Endodermal cell (in vitro differentiated cells): ENCODE measurements at regions not wholly inside any gene's neighbourhood (a gene's known extent, or its start where the extent isn't known, plus 50 kb on each side); places are given as distances from the start of the nearest gene placed in this dataset.

Experiments
- DNase-seq: peaks from one replicate; pipeline ENCODE4 v3.0.0-alpha.2; 2017
- H3K27ac ChIP-seq: 2 replicates; pipeline ENCODE4 v1.5.1; 2013; ENCODE audit warnings: mild to moderate bottlenecking, low read depth, low read length, moderate library complexity
- H3K27me3 ChIP-seq: 2 replicates; pipeline ENCODE4 v1.6.1; 2013; ENCODE audit warnings: mild to moderate bottlenecking, low read length, moderate library complexity; ENCODE audit not compliant: insufficient read depth, control insufficient read depth, poor library complexity, severe bottlenecking
- H3K36me3 ChIP-seq: 2 replicates; pipeline ENCODE4 v1.7.0; 2013; ENCODE audit warnings: mild to moderate bottlenecking, low read length, moderate library complexity; ENCODE audit not compliant: control insufficient read depth, insufficient read depth
- H3K4me1 ChIP-seq: one replicate; pipeline ENCODE4 v1.7.0; 2013; ENCODE audit warnings: low read length; ENCODE audit not compliant: control insufficient read depth, insufficient read depth
- H3K4me3 ChIP-seq: 2 replicates; pipeline ENCODE4 v1.5.1; 2013; ENCODE audit warnings: mild to moderate bottlenecking, low read length, moderate library complexity
- H3K9ac ChIP-seq: 2 replicates; pipeline ENCODE4 v1.6.1; 2013; ENCODE audit warnings: mild to moderate bottlenecking, low read length, moderate library complexity; ENCODE audit not compliant: poor library complexity, severe bottlenecking; ENCODE audit errors: extremely low read depth
- H3K9me3 ChIP-seq: 2 replicates; pipeline ENCODE4 v1.6.1; 2013; ENCODE audit warnings: mild to moderate bottlenecking, low read length, moderate library complexity; ENCODE audit not compliant: control insufficient read depth
- H3K27ac Mint-ChIP-seq: 2 replicates; pipeline ENCODE4 v1.8.0; 2020; ENCODE audit warnings: mixed read lengths
- H3K27me3 Mint-ChIP-seq: 2 replicates; pipeline ENCODE4 v1.8.0; 2021; ENCODE audit warnings: mild to moderate bottlenecking, mixed read lengths; ENCODE audit not compliant: insufficient read depth
- H3K36me3 Mint-ChIP-seq: 2 replicates; pipeline ENCODE4 v1.8.0; 2020; ENCODE audit warnings: low read depth, mixed read lengths
- H3K4me1 Mint-ChIP-seq: 2 replicates; pipeline ENCODE4 v1.8.0; 2020; ENCODE audit warnings: mixed read lengths
- H3K4me3 Mint-ChIP-seq: 2 replicates; pipeline ENCODE4 v1.8.0; 2020; ENCODE audit warnings: mild to moderate bottlenecking, moderate library complexity, mixed read lengths
- H3K9me3 Mint-ChIP-seq: 2 replicates; pipeline ENCODE4 v1.8.0; 2020; ENCODE audit warnings: mild to moderate bottlenecking, mixed read lengths
- CTCF ChIP-seq: fragments of 200-600 bp; sonication (generic); conservative IDR thresholded peaks from 2 replicates; pipeline ENCODE4 v1.5.0; 2021; ENCODE audit warnings: antibody characterized with exemption, mild to moderate bottlenecking
- WGBS, 2 experiments: methylation state at CpG; one replicate each; pipeline versions ENCODE4 v1.1.5 to v1.1.7; 2013; ENCODE audit warnings: missing lambda C conversion rate in 2 of 2, mixed read lengths in 1 of 2; ENCODE audit not compliant: insufficient coverage in 1 of 2, insufficient read length in 1 of 2; 5-methylcytosine and 5-hydroxymethylcytosine counted together

GRCh38 chr3:157785102-157785826 lies 282.0 kb upstream of the VEPH1 start:
- Mint-ChIP-seq H3K27ac (no peak overlapping the region), H3K36me3 (no peaks in the 10 kb centered on the region), H3K27me3 (no peaks in the 10 kb centered on the region), H3K9me3 (peaks cover 2% of the 10 kb centered on the region), H3K4me3 (no peak overlapping the region), H3K4me1 (no peaks in the 10 kb centered on the region)
- WGBS, 2 experiments, result 69 to 80% methylated on average over 5 to 6 of the region's 6 CpGs
- no peak for TF ChIP-seq CTCF
- Histone ChIP-seq H3K27ac (peak overlapping the region; percentile 26), H3K9ac (no peak overlapping the region), H3K36me3 (no peaks in the 10 kb centered on the region), H3K4me3 (no peak overlapping the region), H3K9me3 (no peaks in the 10 kb centered on the region), H3K27me3 (no peaks in the 10 kb centered on the region), H3K4me1 (no peaks in the 10 kb centered on the region)
- peak; percentile 53 for DNase-seq

- no peak overlapping the region for H3K27ac Mint-ChIP-seq
- H3K27ac ChIP-seq, result no peak overlapping the region
- TF ChIP-seq CTCF, result no peak
- H3K9me3 ChIP-seq, result no peaks in the 10 kb centered on the region
- H3K36me3 ChIP-seq, result no peaks in the 10 kb centered on the region
- H3K9me3 Mint-ChIP-seq, result peaks cover 2% of the 10 kb centered on the region
- no peak overlapping the region for H3K4me3 Mint-ChIP-seq
- no peaks in the 10 kb centered on the region for H3K36me3 Mint-ChIP-seq
- H3K4me1 Mint-ChIP-seq, result no peaks in the 10 kb centered on the region
- no peaks in the 10 kb centered on the region for H3K4me1 ChIP-seq
- H3K4me3 ChIP-seq, result no peak overlapping the region
- H3K9ac ChIP-seq, result no peak overlapping the region
- no peaks in the 10 kb centered on the region for H3K27me3 ChIP-seq
- 92% methylated on average over 2 of the region's 2 CpGs; no CpG with 5 or more reads in 1 of the 2 experiments for WGBS, 2 experiments
- H3K27me3 Mint-ChIP-seq, result no peaks in the 10 kb centered on the region
- no peak for DNase-seq
Measured at GRCh38 chr3:157782236-157782635, 279.0 kb upstream of the VEPH1 start.

GRCh38 chr3:157776861-157777260 lies 273.6 kb upstream of the VEPH1 start:
- Mint-ChIP-seq H3K4me3 (no peak overlapping the region), H3K36me3 (no peaks in the 10 kb centered on the region), H3K27me3 (no peaks in the 10 kb centered on the region), H3K9me3 (no peaks in the 10 kb centered on the region), H3K27ac (no peak overlapping the region), H3K4me1 (peaks cover 10% of the 10 kb centered on the region)
- no peak overlapping the region for H3K4me3 ChIP-seq
- no peaks in the 10 kb centered on the region for H3K36me3 ChIP-seq
- no peak for TF ChIP-seq CTCF
- no peak overlapping the region for H3K9ac ChIP-seq
- DNase-seq, result no peak
- H3K27me3 ChIP-seq, result no peaks in the 10 kb centered on the region
- 95 to 100% methylated on average over 2 of the region's 2 CpGs for WGBS, 2 experiments
- no peaks in the 10 kb centered on the region for H3K9me3 ChIP-seq
- no peaks in the 10 kb centered on the region for H3K4me1 ChIP-seq
- H3K27ac ChIP-seq, result no peak overlapping the region
